ENCODE measurements at regions not wholly inside any gene's neighbourhood (a gene's known extent, or its start where the extent isn't known, plus 50 kb on each side); places are given as distances from the start of the nearest gene placed in this dataset.

GRCh38 chr3:153919773-153920172, 201.4 kb upstream of the ARHGEF26 start:
- TF ChIP-seq, protein P1, sequence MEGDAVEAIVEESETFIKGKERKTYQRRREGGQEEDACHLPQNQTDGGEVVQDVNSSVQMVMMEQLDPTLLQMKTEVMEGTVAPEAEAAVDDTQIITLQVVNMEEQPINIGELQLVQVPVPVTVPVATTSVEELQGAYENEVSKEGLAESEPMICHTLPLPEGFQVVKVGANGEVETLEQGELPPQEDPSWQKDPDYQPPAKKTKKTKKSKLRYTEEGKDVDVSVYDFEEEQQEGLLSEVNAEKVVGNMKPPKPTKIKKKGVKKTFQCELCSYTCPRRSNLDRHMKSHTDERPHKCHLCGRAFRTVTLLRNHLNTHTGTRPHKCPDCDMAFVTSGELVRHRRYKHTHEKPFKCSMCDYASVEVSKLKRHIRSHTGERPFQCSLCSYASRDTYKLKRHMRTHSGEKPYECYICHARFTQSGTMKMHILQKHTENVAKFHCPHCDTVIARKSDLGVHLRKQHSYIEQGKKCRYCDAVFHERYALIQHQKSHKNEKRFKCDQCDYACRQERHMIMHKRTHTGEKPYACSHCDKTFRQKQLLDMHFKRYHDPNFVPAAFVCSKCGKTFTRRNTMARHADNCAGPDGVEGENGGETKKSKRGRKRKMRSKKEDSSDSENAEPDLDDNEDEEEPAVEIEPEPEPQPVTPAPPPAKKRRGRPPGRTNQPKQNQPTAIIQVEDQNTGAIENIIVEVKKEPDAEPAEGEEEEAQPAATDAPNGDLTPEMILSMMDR (IDR thresholded peaks at IDR 0.05), result no peak
- TF ChIP-seq EP300 (IDR thresholded peaks at IDR 0.05) (no peak), POLR2AphosphoS5 (IDR thresholded peaks at IDR 0.05) (no peak), POLR2A (IDR thresholded peaks at IDR 0.05) (no peak)

Data from suprapubic skin (tissue), 4 donors.